GM23338 (cell line): ENCODE measurements at regions not wholly inside any gene's neighbourhood (a gene's known extent, or its start where the extent isn't known, plus 50 kb on each side); places are given as distances from the start of the nearest gene placed in this dataset.

Source experiments
- EZH2phosphoT487 ChIP-seq: fragments of 200-600 bp; sonication (generic); IDR thresholded peaks from one replicate; pipeline ENCODE4 v1.8.1; 2018; ENCODE audit warnings: antibody characterized with exemption; ENCODE audit not compliant: unreplicated experiment
- TF ChIP-seq, protein P1 (sequence below): IDR thresholded peaks from 2 replicates; pipeline ENCODE4 v1.6.1; 2016; ENCODE audit warnings: antibody characterized with exemption
- TF ChIP-seq, protein P2 (sequence below), 2 experiments: fragments of 200-600 bp in 1 of 2; sonication (generic) in 1 of 2; conservative IDR thresholded peaks; 2 replicates each; pipeline versions ENCODE4 v1.5.1 to v1.6.1; 2016 to 2017; ENCODE audit warnings: antibody characterized with exemption in 2 of 2, low read depth in 2 of 2, mild to moderate bottlenecking in 2 of 2, moderate library complexity in 1 of 2

DNA sequence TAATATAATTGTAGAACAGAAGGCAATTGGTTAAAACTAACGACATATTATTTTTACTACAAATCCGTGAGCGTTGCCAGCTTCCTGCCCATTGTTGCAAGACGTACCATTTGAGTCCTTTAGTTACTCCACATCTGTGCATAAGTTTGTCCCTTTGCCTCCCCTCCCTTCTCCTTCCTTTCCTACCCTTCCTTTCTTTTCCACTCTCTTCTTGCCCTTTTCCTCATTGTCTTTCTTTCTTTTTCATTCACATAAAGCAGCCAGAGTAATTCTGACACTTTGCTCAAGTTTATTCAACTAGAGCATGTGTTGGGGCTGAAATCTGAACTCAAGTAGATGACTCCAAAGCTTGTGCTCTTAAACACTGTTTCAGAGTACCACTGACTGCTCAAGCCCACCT, 239.1 kb downstream of the FOXG1 start:
- TF ChIP-seq, protein P1, sequence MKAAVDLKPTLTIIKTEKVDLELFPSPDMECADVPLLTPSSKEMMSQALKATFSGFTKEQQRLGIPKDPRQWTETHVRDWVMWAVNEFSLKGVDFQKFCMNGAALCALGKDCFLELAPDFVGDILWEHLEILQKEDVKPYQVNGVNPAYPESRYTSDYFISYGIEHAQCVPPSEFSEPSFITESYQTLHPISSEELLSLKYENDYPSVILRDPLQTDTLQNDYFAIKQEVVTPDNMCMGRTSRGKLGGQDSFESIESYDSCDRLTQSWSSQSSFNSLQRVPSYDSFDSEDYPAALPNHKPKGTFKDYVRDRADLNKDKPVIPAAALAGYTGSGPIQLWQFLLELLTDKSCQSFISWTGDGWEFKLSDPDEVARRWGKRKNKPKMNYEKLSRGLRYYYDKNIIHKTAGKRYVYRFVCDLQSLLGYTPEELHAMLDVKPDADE: no peak
- TF ChIP-seq, protein P2, sequence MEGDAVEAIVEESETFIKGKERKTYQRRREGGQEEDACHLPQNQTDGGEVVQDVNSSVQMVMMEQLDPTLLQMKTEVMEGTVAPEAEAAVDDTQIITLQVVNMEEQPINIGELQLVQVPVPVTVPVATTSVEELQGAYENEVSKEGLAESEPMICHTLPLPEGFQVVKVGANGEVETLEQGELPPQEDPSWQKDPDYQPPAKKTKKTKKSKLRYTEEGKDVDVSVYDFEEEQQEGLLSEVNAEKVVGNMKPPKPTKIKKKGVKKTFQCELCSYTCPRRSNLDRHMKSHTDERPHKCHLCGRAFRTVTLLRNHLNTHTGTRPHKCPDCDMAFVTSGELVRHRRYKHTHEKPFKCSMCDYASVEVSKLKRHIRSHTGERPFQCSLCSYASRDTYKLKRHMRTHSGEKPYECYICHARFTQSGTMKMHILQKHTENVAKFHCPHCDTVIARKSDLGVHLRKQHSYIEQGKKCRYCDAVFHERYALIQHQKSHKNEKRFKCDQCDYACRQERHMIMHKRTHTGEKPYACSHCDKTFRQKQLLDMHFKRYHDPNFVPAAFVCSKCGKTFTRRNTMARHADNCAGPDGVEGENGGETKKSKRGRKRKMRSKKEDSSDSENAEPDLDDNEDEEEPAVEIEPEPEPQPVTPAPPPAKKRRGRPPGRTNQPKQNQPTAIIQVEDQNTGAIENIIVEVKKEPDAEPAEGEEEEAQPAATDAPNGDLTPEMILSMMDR (conservative IDR thresholded peaks at IDR 0.05; ENCODE audit: low read depth in 2 of 2): no peak
- TF ChIP-seq EZH2phosphoT487: no peak
